HuH-7.5 (cell line): ENCODE measurements at regions not wholly inside any gene's neighbourhood (a gene's known extent, or its start where the extent isn't known, plus 50 kb on each side); places are given as distances from the start of the nearest gene placed in this dataset.

ENCODE experiments used
- DNase-seq: peaks from one replicate; pipeline ENCODE4 v3.0.0; 2011; ENCODE audit warnings: low spot score

DNA sequence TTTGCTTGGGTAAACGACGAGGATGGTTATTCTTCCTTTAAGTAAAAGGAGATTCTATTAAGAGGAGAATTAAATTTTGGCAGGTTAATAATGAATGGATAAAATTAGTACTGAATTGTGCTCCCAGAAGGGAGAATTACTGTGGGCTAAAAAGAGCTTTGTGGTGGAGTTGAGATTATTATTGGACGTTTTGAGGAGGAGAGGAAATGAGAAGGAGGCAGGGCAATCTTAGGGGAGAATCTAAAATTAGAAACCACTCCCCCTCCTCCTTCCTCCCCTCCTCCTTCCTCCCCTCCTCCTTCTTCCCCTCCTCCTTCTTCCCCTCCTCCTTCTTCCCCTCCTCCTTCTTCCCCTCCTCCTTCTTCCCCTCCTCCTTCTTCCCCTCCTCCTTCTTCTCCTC lies 331.8 kb downstream of the PRL start:
- no peak for DNase-seq

DNA sequence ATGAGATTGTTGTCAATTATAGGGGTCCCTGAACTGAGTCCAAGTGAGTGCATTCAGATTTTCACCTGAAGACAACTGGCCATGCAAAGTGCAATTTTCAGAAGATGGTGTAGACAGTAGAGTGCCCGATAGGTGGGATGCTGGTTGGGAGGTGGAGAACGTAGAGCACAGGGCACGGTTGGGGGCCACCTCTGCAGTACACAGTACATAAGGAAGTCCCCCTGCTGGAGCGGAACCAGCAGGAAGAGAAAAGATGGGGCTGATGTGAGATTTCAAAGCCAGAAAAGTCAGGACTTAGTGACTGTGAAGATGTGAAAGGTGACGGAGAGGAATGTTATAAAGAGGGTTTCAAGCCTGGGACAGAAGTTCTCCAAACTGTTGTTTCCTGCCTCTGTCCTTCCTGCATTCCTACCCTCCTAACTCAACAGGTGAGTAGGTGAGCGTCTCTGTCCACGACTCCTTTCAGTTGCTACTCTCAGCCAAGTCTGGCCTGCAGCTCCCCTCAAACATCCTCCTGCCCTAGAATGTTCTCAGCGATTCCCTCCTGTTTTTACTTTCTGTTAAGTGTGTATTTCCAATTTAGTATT lies 330.8 kb downstream of the PRL start:
- DNase-seq, result no peak

DNA sequence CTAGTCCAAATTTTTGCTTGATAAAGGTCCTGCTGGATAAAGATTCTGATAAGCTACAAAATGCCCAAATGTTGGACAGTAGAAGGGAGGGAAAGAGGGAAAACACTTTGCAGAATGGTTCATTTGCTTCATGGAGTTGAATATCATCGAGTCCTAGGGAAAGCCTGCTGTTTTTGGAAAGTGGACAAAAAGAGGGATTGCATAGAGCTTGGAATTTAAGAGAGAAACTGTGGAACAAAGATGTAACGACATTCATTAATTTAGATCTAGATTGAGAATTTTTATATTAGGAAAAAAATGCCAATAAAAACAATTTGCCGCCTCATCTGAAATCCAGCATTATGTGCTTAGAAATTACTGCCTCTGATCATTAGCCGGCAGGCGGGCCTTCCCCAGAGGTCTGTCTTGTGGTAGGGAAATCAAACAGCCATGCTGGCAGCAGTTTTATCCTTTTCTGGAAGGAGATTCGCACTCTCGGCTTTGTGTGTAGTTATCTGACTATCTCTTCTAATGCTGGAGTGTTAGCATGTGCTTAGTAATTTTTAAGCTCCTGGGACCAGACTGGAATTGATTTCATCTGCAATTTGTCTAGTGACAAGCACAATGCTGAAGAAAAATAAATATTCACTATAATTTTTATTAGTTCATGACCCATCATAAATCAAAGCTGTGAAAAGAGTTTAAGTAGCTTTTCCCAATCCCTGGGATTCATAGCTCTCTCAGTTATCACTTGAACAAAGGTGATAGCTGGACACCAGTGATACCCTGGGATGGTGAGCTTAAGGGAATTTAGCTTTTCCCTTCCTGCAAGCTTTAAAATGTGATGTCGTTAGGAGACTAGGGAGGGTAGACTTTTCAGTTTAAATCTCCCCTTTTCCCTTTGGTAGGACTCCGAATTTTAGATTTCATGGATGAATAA lies 329.5 kb downstream of the PRL start:
- DNase-seq, result no peak

DNA sequence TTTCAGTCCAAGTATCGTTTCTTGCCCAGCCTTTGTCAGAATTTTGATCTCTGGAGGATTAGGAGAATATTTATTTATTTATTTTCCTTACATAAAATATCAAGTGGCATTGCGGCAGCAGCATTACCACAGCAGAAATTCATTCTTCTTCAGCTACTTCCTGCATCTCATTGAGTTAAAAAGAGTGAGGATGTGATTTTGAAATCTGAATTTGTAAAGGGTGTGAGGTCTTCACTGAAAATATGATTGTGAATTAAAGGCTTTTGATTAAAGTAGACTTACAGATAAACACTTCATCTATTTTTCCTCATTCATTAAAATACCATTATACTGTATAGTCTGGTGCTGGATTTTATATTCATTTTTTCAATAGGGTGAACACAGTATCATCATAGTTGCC lies 328.4 kb downstream of the PRL start:
- DNase-seq, result no peak

DNA sequence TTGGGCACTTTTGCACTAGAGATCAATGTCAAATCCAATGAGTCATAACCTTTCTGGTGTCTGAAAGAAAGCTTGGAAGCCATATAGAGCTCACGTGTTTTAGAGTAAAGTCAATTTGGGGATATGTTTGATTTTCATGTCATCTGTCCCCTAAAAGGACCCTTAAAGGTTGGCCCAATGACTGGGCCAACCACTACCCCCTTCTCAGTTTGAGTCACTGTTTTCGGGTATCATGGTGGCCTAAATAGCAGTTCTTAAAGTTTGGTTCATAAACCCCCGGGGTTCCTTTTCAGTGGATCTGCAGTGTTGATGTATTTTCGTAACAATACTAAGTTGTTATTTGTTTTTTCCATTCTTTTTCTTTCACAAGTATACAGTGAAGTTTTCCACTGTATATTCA lies 327.6 kb downstream of the PRL start:
- no peak for DNase-seq

DNA sequence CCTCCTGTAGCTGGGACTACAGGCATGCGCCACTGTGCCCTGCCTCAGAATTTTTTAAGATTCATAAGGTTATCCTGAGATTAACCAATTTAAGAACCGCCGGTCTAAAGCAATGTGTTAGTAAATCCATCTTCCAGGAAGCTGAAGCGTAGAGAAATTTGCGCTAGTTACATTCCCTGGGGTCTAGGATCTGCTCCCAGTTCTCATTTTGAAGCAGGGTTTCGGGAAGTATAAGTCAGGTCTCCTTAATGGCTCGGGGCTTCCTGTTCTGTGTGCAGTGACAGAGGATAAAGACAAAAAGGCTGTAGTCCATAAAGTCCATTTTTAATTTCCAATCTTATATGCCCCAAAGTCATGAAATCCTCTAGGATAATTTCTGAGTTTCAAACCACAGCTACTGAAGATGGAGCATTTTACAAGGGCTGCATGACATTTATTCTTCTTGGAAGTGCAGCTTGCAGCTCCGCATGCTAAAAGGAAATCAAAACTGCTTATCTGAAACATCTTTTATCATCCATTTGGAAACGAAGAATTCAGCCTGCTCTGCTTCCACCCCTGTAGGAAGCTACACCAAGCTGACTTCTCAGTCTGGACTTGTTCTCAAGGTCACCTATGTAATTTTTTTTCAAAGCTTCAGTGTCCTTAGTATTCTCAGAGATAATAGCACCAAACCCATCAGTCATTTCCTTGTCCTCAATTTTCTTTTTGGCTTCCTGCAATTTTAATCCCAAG lies 326.1 kb downstream of the PRL start:
- no peak for DNase-seq

DNA sequence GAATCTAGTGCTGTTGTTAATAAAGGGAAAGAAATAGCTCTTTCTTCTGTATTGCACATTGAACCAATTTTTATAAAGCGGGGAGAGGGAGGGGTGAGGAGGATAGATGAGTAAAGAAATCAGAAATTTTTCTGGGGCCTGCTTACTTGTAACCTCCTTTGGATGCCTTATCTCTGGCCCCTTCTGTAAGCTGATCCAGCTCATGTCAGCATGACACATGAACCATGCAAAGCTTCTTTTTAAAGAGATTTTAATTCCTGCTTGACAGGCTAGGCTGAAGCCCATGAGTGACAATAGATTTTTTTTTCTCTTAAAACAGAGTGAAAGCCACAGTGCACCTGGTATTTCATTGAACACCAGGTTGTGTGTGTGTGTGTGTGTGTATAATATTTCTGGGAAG lies 325.3 kb downstream of the PRL start:
- no peak for DNase-seq

DNA sequence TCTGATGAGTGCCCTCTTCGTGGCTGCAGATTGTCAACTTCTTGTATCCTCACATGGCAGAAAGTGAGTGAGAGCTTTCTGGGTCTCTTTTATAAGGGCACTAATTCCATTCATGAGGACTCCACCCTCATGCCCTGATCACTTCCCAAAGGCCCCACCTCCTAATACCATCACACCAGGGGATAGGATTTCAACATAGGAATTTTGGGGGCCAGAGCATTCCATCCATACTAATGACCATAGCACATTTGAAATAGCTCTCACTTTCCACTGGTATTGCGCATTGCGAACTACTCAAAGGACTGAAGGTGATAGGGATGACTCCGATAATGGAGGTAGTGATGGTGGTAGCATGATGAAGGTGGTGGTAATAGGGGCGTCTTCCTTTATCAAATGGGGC lies 324.3 kb downstream of the PRL start:
- no peak for DNase-seq

DNA sequence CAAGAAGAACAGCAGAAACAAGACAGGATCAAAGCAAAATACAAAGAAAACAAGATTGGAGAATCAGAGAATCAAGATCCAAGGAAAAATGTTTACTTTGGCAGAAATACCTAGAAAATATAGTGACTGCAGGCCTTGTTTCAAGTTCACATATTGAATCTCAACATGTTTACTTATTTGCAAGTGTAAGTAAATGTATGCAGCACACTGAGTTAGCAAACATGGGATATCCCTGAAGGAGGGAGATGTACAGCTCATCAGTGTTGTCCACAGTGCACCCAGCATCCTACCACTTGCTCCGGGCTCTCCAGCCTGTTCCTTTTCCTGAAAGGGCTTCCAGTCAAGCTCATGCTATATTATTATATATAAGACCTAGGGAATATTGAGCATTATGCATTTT lies 319.5 kb downstream of the PRL start:
- no peak for DNase-seq

DNA sequence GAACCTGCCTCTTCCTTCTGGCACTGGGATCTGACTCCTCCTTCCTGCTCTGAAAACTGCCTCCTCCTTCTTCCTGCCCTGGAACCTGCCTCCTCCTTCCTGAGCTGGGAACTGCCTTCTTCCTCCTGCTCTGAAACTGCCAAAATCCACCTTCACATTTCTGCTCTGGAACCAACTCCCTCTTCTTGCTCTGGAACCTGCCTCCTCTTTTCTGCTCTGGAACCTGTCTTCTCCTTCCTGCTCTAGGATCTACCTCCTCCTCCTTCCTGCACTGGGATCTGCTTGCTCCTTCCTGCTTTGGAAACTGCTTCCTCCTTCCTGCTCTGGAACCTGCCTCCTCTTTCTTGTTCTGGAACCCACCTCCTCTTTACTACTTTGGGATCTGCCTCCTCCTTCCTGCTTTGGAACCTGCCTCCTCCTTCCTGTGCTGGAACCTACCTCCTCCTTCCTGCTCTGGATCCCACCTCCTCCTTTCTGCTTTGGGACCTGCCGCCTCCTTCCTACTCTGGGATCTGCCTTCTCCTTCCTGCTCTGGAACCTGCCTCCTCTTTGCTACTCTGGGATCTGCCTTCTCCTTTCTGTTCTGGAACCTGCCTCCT lies 315.5 kb downstream of the PRL start:
- no peak for DNase-seq

DNA sequence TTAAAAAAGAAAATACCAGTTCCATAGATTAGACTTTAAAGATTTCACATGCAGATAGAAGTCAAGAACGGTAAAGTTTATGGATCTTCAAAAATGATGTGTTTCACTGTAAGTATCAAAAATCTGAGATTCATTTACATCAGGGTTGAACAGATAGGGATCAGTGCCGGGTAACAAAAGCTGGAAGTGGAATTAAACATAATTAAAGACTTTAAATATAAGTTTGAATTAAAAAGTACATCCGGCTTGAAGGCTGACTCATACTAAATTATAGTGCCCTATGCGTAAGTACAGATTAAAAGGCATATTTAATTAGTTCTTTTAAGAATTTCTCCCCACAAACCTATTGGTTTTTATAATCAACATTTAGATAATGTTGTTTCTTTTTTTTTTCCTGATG lies 312.7 kb downstream of the PRL start:
- DNase-seq, result no peak

DNA sequence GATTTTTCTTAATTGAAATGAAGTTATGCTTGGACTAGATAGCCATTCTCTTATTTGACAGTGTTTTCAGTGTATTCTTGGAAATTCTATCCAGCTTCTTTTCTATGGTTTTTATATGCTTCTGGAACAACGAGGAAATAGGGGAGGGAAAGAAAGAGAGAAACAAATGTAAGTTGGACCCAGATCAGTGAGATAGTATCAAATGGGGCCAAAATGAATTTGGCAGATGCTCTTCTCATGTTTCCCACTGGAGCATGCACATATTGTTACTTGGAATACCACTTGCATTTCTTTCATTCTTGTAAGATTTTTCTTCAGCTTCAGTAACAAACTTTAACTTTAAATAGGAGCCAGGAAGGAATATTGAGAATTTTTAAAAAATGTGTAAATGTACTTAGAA lies 312.3 kb downstream of the PRL start:
- DNase-seq, result no peak

DNA sequence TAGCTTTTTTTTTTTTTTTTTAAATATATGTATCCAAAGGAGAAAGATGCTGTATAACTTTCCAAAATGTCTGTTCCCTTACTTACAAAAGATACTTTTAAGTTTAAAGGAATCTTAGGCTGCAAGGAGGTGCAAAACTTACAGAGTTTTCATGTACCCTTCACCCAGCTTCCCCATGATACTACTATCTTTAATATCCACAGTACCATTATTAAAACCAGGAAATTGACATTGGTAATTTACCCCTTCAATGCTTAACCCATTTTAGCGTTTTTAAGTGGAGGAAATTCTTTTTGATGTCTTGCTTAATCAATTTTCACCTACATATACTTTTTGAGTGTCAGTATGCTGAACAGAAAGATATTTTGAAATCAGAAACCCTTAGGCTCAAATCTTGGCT lies 310.9 kb downstream of the PRL start:
- no peak for DNase-seq

DNA sequence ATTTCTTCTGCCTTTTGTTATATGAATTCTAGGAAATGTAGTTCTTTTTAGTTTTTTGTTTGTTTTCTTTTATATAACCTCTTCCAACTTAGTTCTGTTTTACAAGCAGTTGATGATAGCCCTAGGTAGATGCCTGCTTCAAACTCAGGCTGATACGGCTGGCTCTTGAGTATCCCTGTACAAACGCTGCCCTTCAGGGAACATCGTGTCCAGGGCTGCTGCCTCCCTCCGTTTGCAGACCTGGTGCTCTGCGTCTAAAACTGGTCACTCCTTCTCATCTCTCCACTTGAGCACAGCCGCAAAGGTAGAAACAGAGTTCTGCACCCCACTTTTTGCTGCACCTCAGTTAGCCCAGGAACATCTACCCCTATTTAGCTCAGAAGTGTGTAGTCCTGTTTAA lies 310.1 kb downstream of the PRL start:
- no peak for DNase-seq

DNA sequence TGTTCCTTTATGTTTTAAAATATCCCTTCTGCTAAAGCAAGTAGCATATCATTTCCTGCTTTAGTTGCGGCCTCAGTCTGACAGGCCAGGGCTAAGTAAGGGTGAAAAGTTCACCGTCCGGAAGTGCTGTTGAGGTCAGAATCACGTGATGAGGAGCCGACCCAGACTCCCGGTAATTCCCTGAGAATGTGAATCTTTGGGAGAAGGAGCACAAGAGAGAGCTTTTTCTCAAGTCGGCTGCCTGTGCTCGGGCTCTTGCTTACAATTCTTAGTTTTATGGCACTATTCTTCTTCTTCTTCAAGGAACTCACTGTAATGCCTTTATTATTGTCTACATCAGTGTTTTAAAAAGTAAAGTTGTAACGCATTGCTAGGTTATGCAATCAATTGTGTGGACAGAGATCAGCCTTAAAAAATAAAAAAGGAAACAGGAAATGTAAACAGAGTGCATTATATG lies 309.3 kb downstream of the PRL start:
- DNase-seq, result peak; percentile 49

DNA sequence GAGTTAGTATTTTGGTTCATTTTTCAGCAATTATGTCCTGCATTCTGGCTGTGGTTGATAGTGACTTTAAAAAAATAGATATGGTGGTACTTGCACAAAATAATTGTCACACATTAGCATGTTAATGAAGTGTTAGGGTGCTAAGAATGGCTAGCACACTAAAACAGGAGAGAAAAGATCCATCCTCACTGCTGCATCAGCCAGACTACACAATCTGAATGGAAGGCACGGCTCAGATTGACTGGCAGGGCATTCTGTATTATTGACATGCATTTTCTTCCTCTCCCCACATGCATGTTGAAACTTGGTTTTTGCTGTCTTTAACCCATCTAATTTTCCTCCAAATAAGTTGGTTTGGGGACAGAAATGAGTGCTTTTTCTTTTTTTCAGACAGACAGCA lies 306.3 kb downstream of the PRL start:
- no peak for DNase-seq

DNA sequence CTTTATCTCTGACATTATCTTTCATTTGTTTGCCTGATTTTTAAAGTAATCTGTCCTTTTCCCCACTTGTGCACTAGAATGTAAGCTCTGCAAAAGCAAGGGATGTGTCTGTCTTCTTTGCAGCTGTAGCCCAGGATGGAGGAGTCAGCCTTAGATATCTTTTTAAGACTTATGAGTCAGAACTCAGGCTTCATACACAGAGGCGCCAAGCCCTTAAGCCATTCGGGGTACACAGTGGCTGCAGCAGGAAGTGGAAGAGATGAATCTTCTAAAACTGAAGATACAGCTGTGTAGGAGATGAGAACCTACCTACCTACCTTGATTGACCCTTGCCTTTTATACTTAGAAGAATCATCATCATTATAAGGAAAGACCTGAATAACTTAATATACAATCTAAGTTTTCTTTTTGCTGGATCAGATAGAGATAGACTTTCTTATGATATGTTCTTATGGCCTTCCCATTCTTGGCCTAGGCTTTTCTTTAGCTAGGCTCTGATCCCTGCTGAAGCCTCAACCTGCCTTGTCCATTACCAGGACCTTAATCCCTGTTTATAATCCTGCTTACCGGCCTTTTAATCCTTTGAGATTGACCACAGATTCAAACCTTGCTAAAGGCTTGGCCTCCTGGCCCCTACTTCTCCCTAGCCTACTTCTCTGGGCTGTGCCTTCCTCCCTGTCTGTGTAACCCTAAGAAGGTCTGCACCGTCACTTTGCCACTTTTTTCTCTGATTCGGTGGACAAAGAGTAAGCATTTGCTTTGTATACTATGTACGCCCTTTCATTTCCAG lies 304.5 kb downstream of the PRL start:
- no peak for DNase-seq

DNA sequence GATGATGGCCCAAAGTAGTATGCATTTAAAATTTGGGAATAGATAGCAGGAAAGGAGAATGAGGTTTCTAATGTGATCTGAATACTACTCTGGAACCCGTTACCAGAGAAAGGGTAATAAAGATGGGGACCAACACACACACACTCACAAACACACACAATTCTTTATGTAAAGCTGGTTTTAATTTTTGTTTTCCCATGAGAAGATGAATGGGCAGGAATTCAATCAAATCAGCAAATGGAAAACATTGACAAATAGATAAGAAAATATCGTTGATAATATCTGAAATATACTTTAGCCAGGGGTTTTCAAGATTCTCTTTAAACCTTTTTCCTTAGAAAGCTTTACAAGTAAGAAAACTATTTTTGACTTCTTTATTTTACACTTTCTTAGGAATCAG lies 303.0 kb downstream of the PRL start:
- DNase-seq, result no peak

DNA sequence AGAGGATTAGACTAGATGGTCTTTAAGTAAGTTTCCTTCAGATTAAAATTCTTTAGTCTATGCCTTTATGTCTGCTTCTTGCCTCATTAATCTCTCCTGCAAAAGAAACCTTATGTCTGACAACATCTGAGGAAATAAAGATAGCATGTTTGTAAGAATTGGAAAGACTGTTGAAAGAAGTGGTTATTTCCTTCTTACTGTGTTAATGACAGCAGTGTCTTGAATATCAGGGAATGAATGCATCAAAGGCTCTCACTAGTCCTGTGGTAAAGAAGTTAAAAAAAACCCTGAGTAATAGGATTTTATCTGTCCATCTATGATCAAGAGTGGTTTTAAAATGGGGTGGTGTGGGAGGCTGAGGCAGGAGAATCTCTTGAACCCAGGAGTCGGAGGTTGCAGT lies 302.0 kb downstream of the PRL start:
- no peak for DNase-seq

DNA sequence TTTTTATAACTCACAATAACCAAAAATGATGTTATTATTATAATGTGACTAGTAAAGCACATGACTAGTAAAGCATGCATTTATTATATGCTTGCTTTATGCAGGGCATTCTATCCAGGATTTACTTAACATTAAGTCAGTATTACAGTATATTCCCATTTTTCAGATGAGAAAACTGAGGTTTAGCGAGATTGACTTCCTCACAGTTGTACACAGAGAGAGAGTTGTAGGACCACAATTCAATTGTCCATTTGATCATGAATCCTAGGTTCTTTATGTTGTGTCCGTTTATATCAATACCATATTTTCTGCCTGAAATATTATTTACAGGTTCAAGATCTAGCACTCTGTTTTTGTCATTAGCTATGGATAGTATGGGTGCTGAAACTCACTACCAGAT lies 301.5 kb downstream of the PRL start:
- no peak for DNase-seq

DNA sequence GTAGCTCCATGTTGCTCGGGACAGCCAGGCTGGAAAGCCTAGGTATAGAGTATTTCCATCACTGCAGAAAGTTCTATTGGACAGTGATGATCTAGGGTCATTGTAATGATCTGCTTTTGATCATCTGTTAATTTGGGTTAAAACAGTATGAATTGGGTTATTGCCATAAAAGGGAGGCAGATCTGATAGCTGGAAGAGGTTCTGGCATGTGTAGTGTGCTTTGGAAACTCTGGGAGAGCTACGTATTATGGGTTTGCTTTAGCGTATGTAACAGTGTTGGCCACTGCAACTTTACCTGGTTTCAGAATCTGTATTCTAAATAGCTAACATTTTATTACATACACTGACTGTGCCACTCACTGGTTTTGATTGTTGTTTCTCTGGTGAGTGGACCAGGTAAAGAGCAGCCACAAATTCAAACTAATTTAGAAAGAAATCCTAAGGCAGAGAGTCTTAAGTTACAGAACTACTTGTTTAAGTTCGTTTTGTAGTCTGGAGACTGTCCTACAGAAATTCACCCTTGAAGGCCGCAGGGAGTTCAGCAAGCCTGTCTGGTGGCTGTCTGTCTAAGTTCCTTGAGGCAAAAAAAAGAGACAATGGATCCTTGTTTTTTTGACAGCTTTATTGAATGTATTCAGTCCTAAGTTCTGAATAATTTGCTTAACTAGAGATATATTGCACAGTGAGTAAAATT lies 300.3 kb downstream of the PRL start:
- DNase-seq, result no peak
